ENCODE measurements at regions not wholly inside any gene's neighbourhood (a gene's known extent, or its start where the extent isn't known, plus 50 kb on each side); places are given as distances from the start of the nearest gene placed in this dataset.

GRCh38 chr9:23554686-23555085 lies 271.4 kb downstream of the ELAVL2 start:
- Histone ChIP-seq H3K27ac (no peak overlapping the region), H3K9me3 (peaks cover 0 to 9% (median 0%) of the 10 kb centered on the region in 11 donors), H3K4me1 (no peaks in the 10 kb centered on the region), H3K27me3 (no peaks in the 10 kb centered on the region), H3K36me3 (no peaks in the 10 kb centered on the region), H3K4me3 (no peak overlapping the region)
- TF ChIP-seq CTCF (IDR thresholded peaks at IDR 0.05) = no peak
- DNase-seq (no peak), ATAC-seq (no peak)
- 98 to 100% methylated on average over 1 of the region's 1 CpG for WGBS, 2 donors
- intact Hi-C loops (cut with DNase I) = no loop called here

- H3K4me3 ChIP-seq = no peak overlapping the region
- peaks cover 0 to 9% (median 0%) of the 10 kb centered on the region in 11 donors for H3K9me3 ChIP-seq
- no peak for DNase-seq
- ATAC-seq = peak in 1 of 8 donors; percentile 22
- no peak overlapping the region for H3K27ac ChIP-seq
- TF ChIP-seq CTCF (IDR thresholded peaks at IDR 0.05) = no peak
- WGBS, 2 donors = 26 to 34% methylated on average over 7 of the region's 7 CpGs
- intact Hi-C loops (cut with DNase I) = no loop called here
- no peaks in the 10 kb centered on the region for H3K4me1 ChIP-seq
- no peaks in the 10 kb centered on the region for H3K27me3 ChIP-seq
- no peaks in the 10 kb centered on the region for H3K36me3 ChIP-seq
Measured at GRCh38 chr9:23555851-23556250, 270.2 kb downstream of the ELAVL2 start.

GRCh38 chr9:23556459-23556858 lies 269.6 kb downstream of the ELAVL2 start:
- Histone ChIP-seq H3K4me3 (no peak overlapping the region), H3K27ac (no peak overlapping the region), H3K36me3 (no peaks in the 10 kb centered on the region), H3K9me3 (peaks cover 0 to 9% (median 0%) of the 10 kb centered on the region in 11 donors), H3K27me3 (no peaks in the 10 kb centered on the region), H3K4me1 (no peaks in the 10 kb centered on the region)
- intact Hi-C loops (cut with DNase I) = no loop called here
- 55 to 79% methylated on average over 1 of the region's 1 CpG for WGBS, 2 donors
- ATAC-seq (no peak), DNase-seq (no peak)
- no peak for TF ChIP-seq CTCF (IDR thresholded peaks at IDR 0.05)

- Histone ChIP-seq H3K9me3 (peaks cover 0 to 9% (median 0%) of the 10 kb centered on the region in 11 donors), H3K27ac (no peak overlapping the region), H3K36me3 (no peaks in the 10 kb centered on the region), H3K4me3 (no peak overlapping the region), H3K27me3 (no peaks in the 10 kb centered on the region), H3K4me1 (no peaks in the 10 kb centered on the region)
- intact Hi-C loops (cut with DNase I) = no loop called here
- ATAC-seq (no peak), DNase-seq (no peak)
- no peak for TF ChIP-seq CTCF (IDR thresholded peaks at IDR 0.05)
Measured at GRCh38 chr9:23557689-23558088, 268.4 kb downstream of the ELAVL2 start.

- intact Hi-C loops (cut with DNase I) = no loop called here
- Histone ChIP-seq H3K4me1 (no peaks in the 10 kb centered on the region), H3K9me3 (peaks cover 0 to 9% (median 0%) of the 10 kb centered on the region in 11 donors), H3K4me3 (no peak overlapping the region), H3K27ac (no peak overlapping the region), H3K27me3 (no peaks in the 10 kb centered on the region), H3K36me3 (no peaks in the 10 kb centered on the region)
- WGBS, 2 donors = 92 to 95% methylated on average over 4 of the region's 4 CpGs
- DNase-seq = no peak
- no peak for TF ChIP-seq CTCF (IDR thresholded peaks at IDR 0.05)
- ATAC-seq = no peak
Measured at GRCh38 chr9:23559522-23559921, 266.5 kb downstream of the ELAVL2 start.

Measured in heart right ventricle (tissue), 16 donors.